HG02571 (cell line): ENCODE measurements at regions not wholly inside any gene's neighbourhood (a gene's known extent, or its start where the extent isn't known, plus 50 kb on each side); places are given as distances from the start of the nearest gene placed in this dataset.

Experiments
- ATAC-seq: cut with Tn5 transposase; IDR thresholded peaks from one replicate; pipeline ENCODE4 v1.9.1; 2021; ENCODE audit warnings: mild to moderate bottlenecking, moderate library complexity; ENCODE audit not compliant: unreplicated experiment

GRCh38 chr13:68368922-68369321, 1138.8 kb upstream of the PCDH9 start:
- ATAC-seq = no peak

- ATAC-seq = no peak
These were observed 1129.0 kb upstream of the PCDH9 start for GRCh38 chr13:68359105-68359504.

DNA sequence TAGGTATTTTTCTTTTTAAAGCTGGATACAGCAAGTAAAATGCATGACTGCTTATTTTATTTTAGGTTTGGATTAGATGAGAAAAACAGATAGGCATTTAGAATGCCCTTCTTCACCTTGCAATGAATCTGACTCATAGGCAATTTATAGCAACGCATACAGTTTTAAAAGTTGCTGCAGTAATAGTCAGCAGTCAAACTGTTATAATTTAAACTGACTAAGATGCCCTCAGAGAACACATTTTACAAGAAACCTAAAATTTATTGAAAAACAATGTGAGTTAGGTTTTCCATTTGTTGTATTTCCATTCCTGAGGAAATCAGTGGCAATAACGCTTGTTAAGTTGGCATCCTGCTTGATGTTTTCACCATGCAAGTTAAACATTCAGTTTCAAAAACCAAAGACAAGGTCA, 1128.2 kb upstream of the PCDH9 start:
- ATAC-seq = no peak

DNA sequence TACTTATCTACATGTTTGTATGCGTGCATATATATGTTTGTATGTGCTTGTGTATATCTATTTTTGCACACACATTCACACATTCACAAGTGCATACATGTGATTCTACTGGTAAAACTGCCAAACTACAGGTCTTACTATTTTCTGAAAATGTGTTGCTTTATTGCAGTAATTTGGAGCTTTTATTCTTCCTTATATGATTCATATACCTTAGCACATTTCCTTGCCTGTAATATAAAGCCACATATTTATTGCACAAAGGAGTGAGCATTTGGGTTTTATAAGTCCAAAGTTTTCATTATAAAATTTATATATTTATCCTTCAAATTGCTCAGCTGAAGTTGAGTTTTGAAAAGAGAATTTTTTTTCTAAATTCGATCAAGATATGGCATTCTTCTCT, 1120.4 kb upstream of the PCDH9 start:
- no peak for ATAC-seq

GRCh38 chr13:68347220-68347619, 1117.1 kb upstream of the PCDH9 start:
- ATAC-seq = no peak

DNA sequence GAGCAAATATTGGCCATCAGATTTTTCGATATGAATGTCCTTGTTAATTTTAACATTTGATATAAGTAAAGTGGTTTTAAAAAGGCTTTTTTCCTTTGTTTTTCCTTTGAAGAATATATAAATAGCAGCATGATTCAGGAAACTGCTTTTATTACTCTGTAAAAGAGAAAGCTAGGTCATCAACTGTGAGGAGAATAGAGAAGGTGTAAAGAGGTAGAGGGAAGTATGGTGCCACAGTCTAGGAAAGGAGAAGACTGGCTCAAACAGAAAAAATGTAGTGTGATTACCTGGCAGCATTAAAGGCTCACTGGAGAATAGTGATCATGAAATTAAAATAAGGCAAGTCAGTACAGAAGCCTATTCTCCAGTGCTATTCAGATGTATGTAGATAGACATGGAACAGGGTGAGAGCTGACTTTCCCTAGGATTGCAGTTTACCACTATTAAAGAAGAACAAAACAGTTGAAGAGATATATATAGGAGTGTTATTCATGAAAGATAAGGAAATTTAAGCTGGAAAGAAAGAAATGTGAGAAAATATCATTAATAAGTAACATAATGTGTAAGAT, 1115.9 kb upstream of the PCDH9 start:
- ATAC-seq = no peak

- no peak for ATAC-seq
These were observed 1093.0 kb upstream of the PCDH9 start for GRCh38 chr13:68323124-68323523.

DNA sequence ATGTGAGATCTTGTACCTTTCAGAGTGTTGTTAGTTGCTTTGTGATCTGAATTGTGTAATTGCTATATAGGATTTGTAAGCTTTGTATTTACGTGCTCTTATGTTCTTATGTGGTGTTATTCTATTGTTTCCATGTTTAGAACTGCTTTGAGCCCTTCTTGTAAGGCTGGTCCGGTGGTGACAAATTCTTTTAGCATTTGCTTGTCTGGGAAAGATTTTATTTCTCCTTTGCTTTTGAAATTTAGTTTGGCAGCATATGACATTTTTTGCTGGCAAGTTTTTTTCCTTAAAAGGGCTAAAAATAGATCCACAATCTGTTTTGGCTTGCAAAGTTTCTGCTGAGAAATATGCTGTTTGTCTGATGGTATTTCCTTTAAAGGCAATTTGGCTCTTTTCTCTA, 1089.2 kb upstream of the PCDH9 start:
- no peak for ATAC-seq

GRCh38 chr13:68304286-68304893, 1074.3 kb upstream of the PCDH9 start:
- ATAC-seq = no peak

- no peak for ATAC-seq
These were observed 1063.5 kb upstream of the PCDH9 start for GRCh38 chr13:68293631-68294030.

DNA sequence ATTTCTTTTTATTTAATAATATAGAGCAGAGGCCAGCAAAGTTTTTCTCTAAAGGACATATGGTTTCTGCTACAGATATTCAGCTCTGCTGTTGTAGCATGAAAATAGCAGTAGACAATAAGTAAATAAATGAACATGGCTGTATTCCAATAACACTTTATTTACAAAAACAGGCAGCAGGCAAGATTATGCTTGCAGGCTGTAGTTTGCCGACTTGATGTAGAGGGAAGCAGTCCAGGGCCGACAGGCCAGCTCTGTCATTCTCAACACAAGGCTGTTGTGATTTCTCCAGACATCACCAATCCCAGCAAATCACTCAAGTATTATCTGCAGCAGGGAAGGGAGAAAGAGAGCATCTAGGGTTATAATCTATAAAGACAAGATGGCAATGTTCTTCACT, 1062.5 kb upstream of the PCDH9 start:
- no peak for ATAC-seq

GRCh38 chr13:68291595-68291994, 1061.5 kb upstream of the PCDH9 start:
- no peak for ATAC-seq

GRCh38 chr13:68275758-68276157, 1045.6 kb upstream of the PCDH9 start:
- no peak for ATAC-seq

GRCh38 chr13:68272652-68273051, 1042.5 kb upstream of the PCDH9 start:
- ATAC-seq = no peak

GRCh38 chr13:68264692-68265091, 1034.6 kb upstream of the PCDH9 start:
- ATAC-seq = no peak

GRCh38 chr13:68261105-68261504, 1031.0 kb upstream of the PCDH9 start:
- no peak for ATAC-seq

DNA sequence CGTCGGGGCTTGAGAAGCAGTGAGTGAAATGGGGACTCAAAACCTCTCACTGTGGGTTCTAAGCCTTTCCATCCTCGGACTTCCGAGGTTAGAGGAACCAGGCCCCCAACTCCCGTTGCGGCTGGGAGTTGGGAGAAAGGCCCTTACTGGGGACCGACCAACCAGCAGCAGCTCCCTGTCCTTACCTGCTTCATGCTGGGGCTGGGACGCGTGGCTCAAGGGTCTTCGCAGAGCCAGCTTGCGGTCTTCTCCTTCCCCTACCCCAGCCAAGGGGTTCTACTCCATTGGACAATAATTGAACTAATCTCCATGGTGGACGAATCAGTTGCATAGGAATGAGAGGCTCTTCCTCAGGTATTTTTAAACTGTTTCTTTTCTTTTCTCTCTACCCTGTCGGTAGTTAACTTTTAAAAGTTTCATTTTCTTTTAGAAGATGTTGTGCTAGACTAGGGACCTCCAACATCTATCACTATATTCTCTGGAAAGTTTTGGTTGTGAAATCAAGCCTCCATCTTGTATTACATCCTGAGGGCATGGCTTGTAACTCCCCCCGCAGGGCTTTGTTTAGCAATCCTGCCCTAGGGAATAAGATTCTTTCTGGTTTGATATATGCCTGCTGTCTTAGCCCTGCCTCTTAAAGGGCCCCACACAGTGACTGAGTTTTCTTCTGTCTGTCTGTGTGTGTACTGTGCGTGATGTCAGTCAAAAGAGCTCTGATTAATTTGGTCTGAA, 1027.1 kb upstream of the PCDH9 start:
- no peak for ATAC-seq

DNA sequence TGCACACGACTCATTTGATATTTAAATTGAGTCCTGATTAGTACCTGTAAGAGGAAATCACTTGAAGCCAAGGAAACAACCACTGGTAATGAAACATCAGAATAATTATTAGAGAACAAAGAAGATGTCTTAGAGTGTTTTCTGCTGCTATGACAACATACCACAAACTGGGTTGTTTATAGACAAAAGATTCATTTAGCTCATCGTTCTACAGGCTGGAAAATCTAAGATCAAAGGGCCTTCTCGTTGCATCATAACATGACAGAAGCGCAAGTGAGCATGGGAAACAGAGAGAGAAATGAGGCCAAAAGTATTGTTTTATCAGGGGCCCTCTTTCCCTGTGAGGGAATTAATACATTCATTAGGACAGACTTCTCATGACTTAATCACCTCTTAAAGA, 1024.0 kb upstream of the PCDH9 start:
- no peak for ATAC-seq

DNA sequence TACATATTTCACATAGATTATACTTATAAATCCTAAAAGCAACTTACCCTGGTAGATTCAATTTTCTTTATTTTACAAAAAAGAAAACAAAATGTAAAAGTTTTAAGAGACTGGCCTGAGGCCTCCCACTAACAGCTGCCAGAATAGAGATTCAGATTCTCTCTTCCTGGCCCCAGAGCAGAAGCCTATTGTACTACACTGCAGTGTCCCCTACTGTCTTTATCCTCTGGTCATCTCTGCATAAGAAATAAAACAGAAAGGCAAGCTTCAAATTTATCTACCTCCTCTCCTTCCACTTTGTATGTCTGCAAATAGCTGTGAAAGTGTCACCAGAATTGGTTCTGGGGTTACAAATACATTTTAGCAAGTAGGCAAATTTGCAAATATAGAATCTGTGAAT, 1004.1 kb upstream of the PCDH9 start:
- ATAC-seq = no peak

GRCh38 chr13:68232351-68233130, 1002.4 kb upstream of the PCDH9 start:
- no peak for ATAC-seq

GRCh38 chr13:68214691-68215415, 984.7 kb upstream of the PCDH9 start:
- no peak for ATAC-seq
